Naive B cell (primary cell): ENCODE measurements at regions not wholly inside any gene's neighbourhood (a gene's known extent, or its start where the extent isn't known, plus 50 kb on each side); places are given as distances from the start of the nearest gene placed in this dataset.

ENCODE experiments used
- ATAC-seq, 2 donors: fragments of 150-1000 bp; cut with Tn5 transposase; 2 replicates each; pipeline ENCODE4 v1.10.0; 2021; ENCODE audit warnings: low read depth in 2 of 2, mild to moderate bottlenecking in 2 of 2, moderate library complexity in 2 of 2
- DNase-seq: peaks from one replicate; pipeline ENCODE4 v3.0.0; 2022
- H3K27ac Mint-ChIP-seq, 6 donors: one replicate each; pipeline ENCODE4 v1.8.0; 2020 to 2022; ENCODE audit warnings: mild to moderate bottlenecking in 6 of 6, mixed read lengths in 6 of 6, moderate library complexity in 5 of 6, inconsistent platforms in 2 of 6
- H3K27me3 Mint-ChIP-seq, 3 donors: one replicate each; pipeline ENCODE4 v1.8.0; 2021 to 2022; ENCODE audit warnings: mixed read lengths in 3 of 3, mild to moderate bottlenecking in 1 of 3
- H3K36me3 Mint-ChIP-seq, 2 donors: one replicate each; pipeline ENCODE4 v1.8.0; 2020 to 2022; ENCODE audit warnings: mixed read lengths in 2 of 2, inconsistent platforms in 1 of 2, mild to moderate bottlenecking in 1 of 2
- H3K4me1 Mint-ChIP-seq, 3 donors: one replicate each; pipeline ENCODE4 v1.8.0; 2020 to 2022; ENCODE audit warnings: mixed read lengths in 3 of 3, inconsistent platforms in 1 of 3, mild to moderate bottlenecking in 1 of 3, moderate library complexity in 1 of 3
- H3K4me3 Mint-ChIP-seq, 8 donors: one replicate each; pipeline ENCODE4 v1.8.0; 2020 to 2022; ENCODE audit warnings: mild to moderate bottlenecking in 8 of 8, mixed read lengths in 8 of 8, moderate library complexity in 8 of 8, inconsistent platforms in 2 of 8
- H3K9me3 Mint-ChIP-seq, 7 donors: one replicate each; pipeline ENCODE4 v1.8.0; 2020 to 2022; ENCODE audit warnings: mixed read lengths in 7 of 7, mild to moderate bottlenecking in 5 of 7, inconsistent platforms in 2 of 7, moderate library complexity in 1 of 7

DNA sequence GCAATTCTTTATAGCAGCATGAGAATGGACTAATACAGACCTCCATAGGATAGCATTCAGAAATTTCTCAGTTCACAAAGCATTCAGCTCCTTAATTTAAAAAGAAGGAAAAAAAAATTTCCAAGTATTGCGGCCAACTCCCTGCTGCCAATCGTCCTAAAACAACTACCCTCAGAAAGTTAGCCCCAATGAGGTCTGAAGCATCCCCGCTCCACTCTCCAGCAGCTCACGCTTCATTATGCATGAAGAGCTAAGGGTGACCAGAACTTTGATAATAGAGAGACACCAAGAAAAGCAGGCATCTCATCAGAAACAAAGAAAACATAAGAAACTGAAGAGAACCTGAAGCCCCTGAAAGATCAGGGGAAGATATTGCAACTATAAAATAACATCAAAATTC lies 172.8 kb upstream of the NUDT4 start:
- DNase-seq (no peak), ATAC-seq (no peak)
- Mint-ChIP-seq H3K27ac (no peak overlapping the region), H3K4me3 (no peak overlapping the region), H3K36me3 (peaks cover 0 to 14% of the 10 kb centered on the region in 2 donors), H3K9me3 (peaks cover 0 to 5% (median 2%) of the 10 kb centered on the region in 7 donors), H3K27me3 (peaks cover 0 to 14% (median 5%) of the 10 kb centered on the region in 3 donors), H3K4me1 (peaks cover 5 to 13% (median 11%) of the 10 kb centered on the region in 3 donors)

DNA sequence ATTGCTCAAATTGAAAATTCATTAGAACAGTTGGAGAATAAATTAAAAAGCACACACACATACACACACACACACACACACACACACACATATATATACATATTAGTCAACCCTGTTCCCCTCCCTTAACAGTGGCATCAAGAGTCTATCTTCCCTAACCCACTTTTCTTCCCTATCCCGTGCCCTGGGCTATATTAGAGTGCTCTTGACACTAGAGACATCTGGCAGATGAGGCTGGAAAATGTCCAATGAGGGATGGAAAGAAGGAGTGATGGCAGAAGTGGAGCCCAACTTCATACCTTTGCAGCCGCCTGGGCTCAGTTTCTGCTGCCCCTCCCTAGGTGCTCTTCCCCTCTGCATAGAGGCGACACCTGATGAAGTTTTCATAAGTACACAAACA lies 172.4 kb upstream of the NUDT4 start:
- no peak for DNase-seq

DNA sequence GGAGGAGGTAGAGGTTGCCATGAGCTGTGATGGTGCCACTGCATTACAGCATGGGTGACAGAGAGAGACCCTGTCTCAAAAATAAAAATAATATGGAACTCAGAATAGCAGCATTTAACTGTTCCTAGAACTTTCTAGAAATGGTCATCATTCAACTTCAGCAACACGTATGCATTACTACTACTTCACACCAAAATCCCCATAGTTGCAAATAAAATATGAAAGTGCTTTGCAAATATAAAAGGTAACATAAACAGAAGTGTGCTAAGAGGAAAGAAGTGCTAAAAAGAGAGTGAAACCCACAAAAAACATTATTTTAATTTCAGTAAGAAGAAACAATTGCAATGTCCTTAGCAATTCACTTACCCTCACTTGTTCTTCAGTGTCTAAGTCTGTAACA lies 169.7 kb upstream of the NUDT4 start:
- peaks cover 0 to 4% (median 0%) of the 10 kb centered on the region in 7 donors for H3K9me3 Mint-ChIP-seq
- H3K4me3 Mint-ChIP-seq: no peak overlapping the region
- no peaks in the 10 kb centered on the region for H3K36me3 Mint-ChIP-seq
- ATAC-seq (no peak), DNase-seq (no peak)
- H3K27me3 Mint-ChIP-seq: no peaks in the 10 kb centered on the region
- H3K27ac Mint-ChIP-seq: no peak overlapping the region
- peaks cover 7 to 19% (median 7%) of the 10 kb centered on the region in 3 donors for H3K4me1 Mint-ChIP-seq

More for the DNA sequence above, 172.4 kb upstream of the NUDT4 start:
- no peak for ATAC-seq
- H3K4me1 Mint-ChIP-seq: peaks cover 7 to 11% (median 11%) of the 10 kb centered on the region in 3 donors
- H3K27ac Mint-ChIP-seq: no peak overlapping the region
- H3K36me3 Mint-ChIP-seq: peaks cover 0 to 9% of the 10 kb centered on the region in 2 donors
- H3K9me3 Mint-ChIP-seq: peaks cover 0 to 5% (median 2%) of the 10 kb centered on the region in 7 donors
- H3K27me3 Mint-ChIP-seq: peaks cover 0 to 9% (median 5%) of the 10 kb centered on the region in 3 donors
- H3K4me3 Mint-ChIP-seq: no peak overlapping the region

GRCh38 chr12:93214523-93215289 lies 163.0 kb upstream of the NUDT4 start:
- no peaks in the 10 kb centered on the region for H3K27me3 Mint-ChIP-seq
- H3K4me1 Mint-ChIP-seq: peaks cover 11 to 23% (median 17%) of the 10 kb centered on the region in 3 donors
- DNase-seq (no peak), ATAC-seq (no peak)
- H3K4me3 Mint-ChIP-seq: no peak overlapping the region
- H3K9me3 Mint-ChIP-seq: peaks cover 0 to 3% (median 2%) of the 10 kb centered on the region in 7 donors
- H3K27ac Mint-ChIP-seq: peak overlapping the region in 1 of 6 donors; percentile 63
- H3K36me3 Mint-ChIP-seq: peaks cover 0 to 4% of the 10 kb centered on the region in 2 donors

DNA sequence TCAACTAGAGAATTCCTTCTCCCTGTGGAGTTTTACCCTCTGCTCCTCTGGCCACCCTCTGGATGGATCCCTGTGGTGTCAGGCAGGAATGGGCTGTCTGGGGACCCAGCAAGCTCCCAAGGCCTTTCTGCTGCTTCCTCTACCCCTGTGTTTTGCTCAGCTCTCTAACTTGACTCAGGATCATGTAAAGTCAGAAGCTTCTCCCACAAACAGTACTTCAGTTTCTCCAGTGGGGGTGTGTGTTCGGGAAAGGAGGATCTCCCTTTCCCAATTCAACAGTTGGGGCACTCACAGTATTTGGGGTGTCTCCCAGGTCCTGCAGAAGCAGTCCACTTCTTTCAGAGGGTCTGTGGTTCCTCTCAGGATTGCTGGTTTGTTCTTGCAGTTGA lies 162.4 kb upstream of the NUDT4 start:
- Mint-ChIP-seq H3K4me3 (no peak overlapping the region), H3K36me3 (peaks cover 0 to 4% of the 10 kb centered on the region in 2 donors)
- DNase-seq: no peak

DNA sequence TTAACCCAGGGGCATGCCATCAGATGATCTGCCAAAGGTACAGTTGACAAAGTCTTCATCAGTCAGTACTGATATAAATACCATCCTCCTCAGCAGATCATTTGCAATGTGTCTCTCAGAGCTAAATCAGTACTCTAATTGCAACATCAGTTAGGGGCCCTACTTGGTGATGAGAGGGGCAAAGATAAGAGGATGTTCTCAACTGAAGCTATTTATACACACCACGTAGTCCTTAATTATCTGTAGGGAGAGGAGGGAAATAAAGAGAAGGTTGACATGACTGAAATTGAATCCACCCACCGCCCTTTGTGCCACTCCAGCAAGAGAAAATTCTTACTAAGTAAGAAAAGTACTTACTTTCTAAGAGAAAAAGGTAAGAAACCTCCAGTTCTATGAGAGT lies 157.8 kb upstream of the NUDT4 start:
- peaks cover 9 to 11% of the 10 kb centered on the region in 2 donors for H3K36me3 Mint-ChIP-seq
- ATAC-seq: no peak
- H3K9me3 Mint-ChIP-seq: peaks cover 2 to 19% (median 10%) of the 10 kb centered on the region in 7 donors
- no peak overlapping the region for H3K4me3 Mint-ChIP-seq
- H3K27me3 Mint-ChIP-seq: no peaks in the 10 kb centered on the region
- DNase-seq: no peak
- no peak overlapping the region for H3K27ac Mint-ChIP-seq
- peaks cover 8 to 14% (median 12%) of the 10 kb centered on the region in 3 donors for H3K4me1 Mint-ChIP-seq

More for the DNA sequence above, 162.4 kb upstream of the NUDT4 start:
- no peaks in the 10 kb centered on the region for H3K27me3 Mint-ChIP-seq
- H3K9me3 Mint-ChIP-seq: peaks cover 0 to 3% (median 2%) of the 10 kb centered on the region in 7 donors
- ATAC-seq: no peak
- peaks cover 11 to 20% (median 17%) of the 10 kb centered on the region in 3 donors for H3K4me1 Mint-ChIP-seq
- H3K27ac Mint-ChIP-seq: peak overlapping the region in 1 of 6 donors; percentile 63

DNA sequence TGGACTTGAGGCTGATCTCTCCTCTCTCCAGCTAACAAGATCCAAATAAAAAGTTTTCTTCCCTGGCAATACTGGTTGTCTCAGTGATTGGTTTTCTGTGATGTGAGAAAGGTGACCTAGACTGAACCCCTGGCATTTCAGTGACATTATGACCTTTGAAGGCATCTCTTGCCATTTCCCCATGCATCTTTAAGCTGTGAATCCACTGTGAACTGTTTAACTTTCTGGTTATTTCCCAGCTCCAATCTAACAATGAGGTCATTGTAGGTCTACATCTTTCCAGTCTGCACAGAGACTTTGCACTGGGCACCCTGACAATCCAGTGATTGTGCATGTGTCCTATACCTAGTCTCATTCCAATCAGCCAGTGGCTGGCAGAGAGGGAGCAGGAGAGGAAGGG lies 155.9 kb upstream of the NUDT4 start:
- Mint-ChIP-seq H3K27me3 (no peaks in the 10 kb centered on the region), H3K4me3 (no peak overlapping the region), H3K9me3 (peaks cover 2 to 18% (median 10%) of the 10 kb centered on the region in 7 donors), H3K27ac (peak overlapping the region in 1 of 6 donors; percentile 67), H3K36me3 (peaks cover 9 to 11% of the 10 kb centered on the region in 2 donors), H3K4me1 (peaks cover 8 to 14% (median 12%) of the 10 kb centered on the region in 3 donors)
- no peak for ATAC-seq
- DNase-seq: no peak

GRCh38 chr12:93223440-93224426 lies 154.0 kb upstream of the NUDT4 start:
- H3K27ac Mint-ChIP-seq: no peak overlapping the region
- peaks cover 2 to 20% (median 12%) of the 10 kb centered on the region in 7 donors for H3K9me3 Mint-ChIP-seq
- peaks cover 0 to 5% (median 4%) of the 10 kb centered on the region in 3 donors for H3K4me1 Mint-ChIP-seq
- ATAC-seq: no peak
- H3K4me3 Mint-ChIP-seq: no peak overlapping the region
- peaks cover 7 to 9% of the 10 kb centered on the region in 2 donors for H3K36me3 Mint-ChIP-seq
- no peak for DNase-seq
- H3K27me3 Mint-ChIP-seq: no peaks in the 10 kb centered on the region

DNA sequence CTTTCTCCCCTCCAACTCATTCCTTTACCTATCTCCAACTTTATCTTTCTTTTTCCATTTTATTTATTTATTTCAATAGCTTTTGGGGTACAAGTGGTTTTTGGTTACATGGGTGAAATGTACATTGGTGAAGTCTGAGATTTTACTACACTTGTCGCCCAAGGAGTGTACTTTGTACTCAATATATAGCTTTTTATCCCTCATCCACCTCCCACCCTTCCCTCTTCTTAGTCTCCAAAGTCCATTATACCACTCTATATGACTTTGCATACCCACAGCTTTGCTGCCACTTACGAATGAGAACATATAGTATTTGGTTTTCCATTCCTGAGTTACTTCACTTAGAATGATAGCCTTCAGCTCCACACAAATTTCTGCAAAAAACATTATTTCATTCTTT lies 152.6 kb upstream of the NUDT4 start:
- peaks cover 2 to 20% (median 12%) of the 10 kb centered on the region in 7 donors for H3K9me3 Mint-ChIP-seq
- peaks cover 0 to 5% (median 0%) of the 10 kb centered on the region in 3 donors for H3K4me1 Mint-ChIP-seq
- no peaks in the 10 kb centered on the region for H3K27me3 Mint-ChIP-seq
- ATAC-seq (no peak), DNase-seq (no peak)
- H3K36me3 Mint-ChIP-seq: peaks cover 7 to 9% of the 10 kb centered on the region in 2 donors
- no peak overlapping the region for H3K27ac Mint-ChIP-seq
- H3K4me3 Mint-ChIP-seq: no peak overlapping the region

- Mint-ChIP-seq H3K4me1 (peaks cover 0 to 5% (median under 1%) of the 10 kb centered on the region in 3 donors), H3K36me3 (peaks cover 5 to 6% of the 10 kb centered on the region in 2 donors), H3K9me3 (peaks cover 2 to 12% (median 9%) of the 10 kb centered on the region in 7 donors), H3K4me3 (no peak overlapping the region), H3K27me3 (no peaks in the 10 kb centered on the region), H3K27ac (no peak overlapping the region)
- DNase-seq: no peak
- ATAC-seq: no peak
These were observed 151.4 kb upstream of the NUDT4 start for GRCh38 chr12:93226361-93226760.

GRCh38 chr12:93229494-93230325 lies 148.0 kb upstream of the NUDT4 start:
- H3K27ac Mint-ChIP-seq: no peak overlapping the region
- H3K4me3 Mint-ChIP-seq: no peak overlapping the region
- H3K27me3 Mint-ChIP-seq: peaks cover 0 to 8% (median under 1%) of the 10 kb centered on the region in 3 donors
- H3K36me3 Mint-ChIP-seq: no peaks in the 10 kb centered on the region
- ATAC-seq (no peak), DNase-seq (no peak)
- H3K9me3 Mint-ChIP-seq: peaks cover 0 to 7% (median 4%) of the 10 kb centered on the region in 7 donors
- peaks cover 0 to 3% (median 0%) of the 10 kb centered on the region in 3 donors for H3K4me1 Mint-ChIP-seq

GRCh38 chr12:93230326-93230720 lies 147.4 kb upstream of the NUDT4 start:
- H3K4me1 Mint-ChIP-seq: peaks cover 0 to 3% (median 0%) of the 10 kb centered on the region in 3 donors
- no peak for DNase-seq
- no peaks in the 10 kb centered on the region for H3K36me3 Mint-ChIP-seq

More at GRCh38 chr12:93230326-93230720, 147.4 kb upstream of the NUDT4 start:
- H3K27me3 Mint-ChIP-seq: peaks cover 0 to 8% (median 5%) of the 10 kb centered on the region in 3 donors
- ATAC-seq: no peak
- peaks cover 0 to 7% (median 4%) of the 10 kb centered on the region in 7 donors for H3K9me3 Mint-ChIP-seq
- H3K27ac Mint-ChIP-seq: no peak overlapping the region
- no peak overlapping the region for H3K4me3 Mint-ChIP-seq
